Hematopoietic multipotent progenitor cell treated with erythropoietin and hydrocortisone succinate and interleukin-3 and kit ligand, for 4 days (in vitro differentiated cells): ENCODE measurements at regions not wholly inside any gene's neighbourhood (a gene's known extent, or its start where the extent isn't known, plus 50 kb on each side); places are given as distances from the start of the nearest gene placed in this dataset.
"Not testable (repeated sequence)": the region's sequence is repeated elsewhere in the genome, so short reads cannot be mapped to it uniquely, and the experiment has no call there.

ENCODE experiments used
- DNase-seq: peaks from one replicate; pipeline ENCODE4 v3.0.0-alpha.2; 2015

DNA sequence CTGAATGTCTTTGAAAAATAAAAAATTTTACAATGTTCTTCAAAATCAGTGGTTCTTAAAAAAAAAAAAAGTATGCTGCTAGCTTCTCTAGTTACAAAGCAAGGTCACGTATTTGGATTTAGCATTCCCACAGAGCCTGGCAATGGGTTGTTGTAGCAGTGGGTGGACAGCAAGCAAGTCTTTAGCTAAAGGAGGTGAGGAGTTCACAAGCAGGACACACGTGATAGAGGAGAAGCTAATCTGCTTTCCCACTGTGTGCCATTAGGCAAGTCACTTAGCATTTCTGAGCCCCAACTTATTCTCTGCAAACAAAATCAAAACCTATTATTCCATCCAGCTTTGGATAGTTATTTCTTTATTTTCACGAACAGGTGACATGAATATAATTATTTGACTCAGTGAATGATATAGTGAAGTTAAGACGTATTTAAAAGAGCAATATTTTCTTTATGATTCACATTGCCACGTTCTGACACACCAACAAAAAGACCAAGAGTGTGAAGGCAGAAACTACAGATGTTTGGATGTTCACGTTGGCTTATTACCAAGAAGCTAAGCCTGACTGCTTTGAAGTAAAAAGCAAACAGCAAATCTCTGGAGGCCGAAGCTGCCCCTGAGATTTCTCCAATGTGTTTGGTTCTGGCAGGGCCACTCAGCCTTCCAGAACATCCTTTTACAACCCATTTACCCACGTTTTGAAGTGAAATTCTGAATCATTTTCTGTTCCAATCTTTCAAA lies 612.1 kb upstream of the CDH6 start:
- no peak for DNase-seq

DNA sequence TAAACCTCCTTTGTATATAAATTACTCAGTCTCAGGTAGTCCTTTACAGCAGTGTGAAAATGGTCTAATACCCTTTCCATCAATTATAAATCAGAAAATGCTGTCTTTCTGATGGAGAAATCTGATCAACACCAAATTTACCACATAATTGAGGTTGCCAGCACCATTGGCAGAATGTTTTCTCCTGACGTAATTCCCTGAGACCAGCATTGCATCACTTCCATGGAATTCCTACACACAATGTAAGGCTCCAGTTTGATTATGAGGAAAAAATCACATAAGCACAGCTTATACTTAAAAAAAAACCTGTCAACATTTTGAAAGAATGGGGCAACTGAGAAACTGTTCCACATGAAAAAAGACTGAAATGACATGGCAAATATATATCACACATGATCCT lies 618.7 kb upstream of the CDH6 start:
- no peak for DNase-seq

DNA sequence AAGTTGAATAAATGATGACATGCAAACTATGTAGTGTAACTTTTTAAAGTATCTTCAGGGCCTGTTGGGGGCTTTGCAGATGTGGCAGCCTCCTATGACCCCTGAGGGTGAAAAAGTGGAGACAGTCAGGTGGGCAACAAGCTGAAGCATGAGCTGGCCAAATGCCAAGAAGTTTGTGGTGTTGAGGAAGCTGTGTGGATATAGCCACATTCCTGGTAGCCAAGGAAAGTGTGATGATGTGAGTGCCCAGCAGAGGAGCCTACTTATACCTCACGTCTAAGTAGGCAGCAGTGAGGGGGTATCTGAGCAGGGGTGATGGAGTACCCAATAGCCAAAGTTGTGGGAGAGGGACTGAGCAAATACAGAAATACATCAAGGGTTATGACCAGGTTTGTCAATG lies 621.2 kb upstream of the CDH6 start:
- DNase-seq: peak; percentile 3

DNA sequence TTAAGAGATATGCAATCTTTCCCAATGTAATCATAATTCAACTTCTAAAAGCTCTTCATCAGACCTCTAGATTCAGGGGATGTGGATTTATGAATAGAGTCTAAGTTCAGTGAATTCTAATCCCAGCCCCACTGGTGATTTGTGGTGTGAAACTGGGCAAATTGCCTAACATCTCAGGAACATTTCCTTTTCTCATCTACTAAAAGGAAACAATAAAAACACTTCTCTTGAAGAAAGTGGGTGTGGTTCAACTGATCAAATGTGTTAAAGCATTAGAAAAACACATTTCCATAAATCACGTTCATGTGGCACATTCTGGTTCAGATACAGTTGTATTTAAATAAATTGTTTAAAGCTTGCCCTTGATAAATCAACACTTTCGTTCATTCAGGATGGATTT lies 631.7 kb upstream of the CDH6 start:
- no peak for DNase-seq

DNA sequence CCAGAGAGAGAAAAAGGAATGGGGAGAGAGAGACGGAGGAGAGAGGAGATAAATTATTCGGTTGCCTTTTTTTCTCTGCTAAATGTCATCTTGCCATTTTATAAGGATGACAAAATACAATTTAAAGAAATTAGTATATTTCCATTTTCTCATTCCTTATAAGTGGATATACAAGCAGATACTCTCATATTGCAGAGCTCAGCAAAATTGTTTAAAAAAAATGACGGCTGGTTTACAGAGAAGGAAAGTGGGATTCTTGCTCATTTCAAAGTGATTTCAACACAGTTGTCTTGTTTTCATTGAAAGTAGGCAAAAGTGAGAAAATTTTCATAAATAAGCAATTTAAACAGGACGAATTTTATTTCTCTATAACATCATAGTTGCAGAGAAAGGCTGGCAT lies 641.9 kb upstream of the CDH6 start:
- DNase-seq: no peak

DNA sequence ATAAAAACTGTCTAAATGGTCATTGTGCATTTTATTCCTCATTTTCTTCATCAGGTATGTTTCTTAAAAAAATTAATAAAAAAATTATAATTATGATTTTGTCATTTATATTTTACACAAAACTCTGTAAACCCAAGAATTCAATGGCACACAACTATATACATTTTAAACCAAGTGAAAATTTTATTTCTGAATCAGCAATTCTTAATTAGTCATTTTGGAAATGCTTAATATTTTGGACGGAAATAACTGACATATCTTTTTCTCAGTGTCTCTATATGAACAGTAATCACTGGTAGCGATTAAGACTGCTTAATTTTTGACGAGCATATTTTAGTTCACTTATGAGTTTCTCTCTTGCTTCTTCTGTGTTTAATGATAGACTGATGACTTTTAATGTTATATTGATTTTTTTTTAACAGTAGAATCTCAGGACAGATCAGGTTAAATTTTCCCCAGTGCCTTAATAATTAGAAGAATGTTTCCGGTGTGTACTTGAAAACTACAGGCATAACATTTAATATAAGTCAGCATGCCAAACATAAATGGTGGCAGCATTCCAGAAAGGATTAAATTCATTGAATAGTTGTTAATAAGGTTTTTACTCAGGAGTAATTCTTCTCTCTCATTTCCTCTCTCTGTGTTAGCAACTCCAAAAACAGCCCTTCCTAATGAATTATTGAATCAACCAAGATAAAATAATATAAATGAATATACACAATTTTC lies 644.7 kb upstream of the CDH6 start:
- DNase-seq: no peak

DNA sequence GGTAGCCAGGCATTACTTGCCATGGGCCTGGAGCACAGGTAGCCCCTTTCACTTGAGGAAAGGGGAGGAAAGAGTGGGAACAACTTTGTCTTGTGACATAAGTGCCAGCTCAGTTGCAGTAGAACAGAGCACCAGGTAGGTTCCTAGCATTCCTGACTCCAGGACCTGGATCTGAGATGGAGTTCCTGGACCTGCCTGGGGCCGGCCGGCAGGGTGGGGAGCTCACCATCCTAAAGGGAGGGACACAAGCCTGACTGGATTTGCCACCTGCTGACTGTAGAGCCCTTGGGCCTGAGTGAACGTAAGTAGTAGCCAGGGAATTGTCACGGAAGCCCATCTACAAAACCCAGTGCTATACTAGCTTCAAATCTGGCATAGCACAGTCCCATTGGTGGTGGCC lies 653.3 kb upstream of the CDH6 start:
- DNase-seq: no peak

DNA sequence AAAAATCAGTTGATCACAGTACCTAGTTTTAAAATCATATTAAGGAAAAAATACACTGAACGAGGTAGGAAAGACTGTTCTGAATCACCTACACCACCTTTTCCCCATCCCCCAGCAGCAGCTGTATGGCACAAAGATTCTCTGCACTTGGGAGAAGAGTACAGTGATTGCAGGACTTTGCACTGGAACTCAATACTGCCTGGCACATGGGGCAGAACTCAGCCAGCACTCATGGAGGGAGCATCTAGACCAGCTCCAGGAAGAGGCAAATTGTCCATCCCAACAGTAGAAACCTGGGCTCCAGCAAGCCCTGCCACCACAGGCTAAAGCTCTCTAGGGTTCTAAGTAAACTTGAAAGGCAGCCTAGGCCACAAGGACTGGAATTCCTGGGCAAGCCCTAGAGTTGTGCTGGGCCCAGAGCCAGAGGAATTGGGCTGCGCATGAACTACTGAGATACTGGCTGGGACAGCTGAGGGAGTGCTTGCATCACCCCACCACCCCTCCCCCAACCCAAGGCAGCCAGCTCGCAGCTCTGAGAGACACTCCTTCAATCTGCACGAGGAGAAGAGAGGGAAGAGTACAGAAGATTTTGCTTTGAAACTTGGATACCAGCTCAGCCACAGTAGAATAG lies 654.4 kb upstream of the CDH6 start:
- no peak for DNase-seq

DNA sequence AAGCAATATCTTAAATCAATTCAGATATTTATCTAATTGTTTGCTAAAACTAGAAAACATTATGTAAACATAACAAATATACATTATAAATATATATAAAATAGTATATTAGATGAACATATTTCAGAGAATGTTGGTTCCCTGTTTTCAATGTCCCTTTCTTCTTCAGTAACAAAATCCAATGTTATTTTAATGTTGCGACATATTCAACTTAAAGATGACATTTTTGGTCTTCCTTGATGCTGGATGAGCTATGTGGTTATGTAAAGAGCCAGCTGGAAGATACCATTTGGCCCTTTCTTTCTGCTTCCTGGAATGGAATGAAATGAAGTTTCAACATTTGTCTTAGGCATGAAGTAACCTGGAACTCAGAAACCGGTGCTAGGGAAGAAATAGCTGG lies 668.1 kb upstream of the CDH6 start:
- no peak for DNase-seq

DNA sequence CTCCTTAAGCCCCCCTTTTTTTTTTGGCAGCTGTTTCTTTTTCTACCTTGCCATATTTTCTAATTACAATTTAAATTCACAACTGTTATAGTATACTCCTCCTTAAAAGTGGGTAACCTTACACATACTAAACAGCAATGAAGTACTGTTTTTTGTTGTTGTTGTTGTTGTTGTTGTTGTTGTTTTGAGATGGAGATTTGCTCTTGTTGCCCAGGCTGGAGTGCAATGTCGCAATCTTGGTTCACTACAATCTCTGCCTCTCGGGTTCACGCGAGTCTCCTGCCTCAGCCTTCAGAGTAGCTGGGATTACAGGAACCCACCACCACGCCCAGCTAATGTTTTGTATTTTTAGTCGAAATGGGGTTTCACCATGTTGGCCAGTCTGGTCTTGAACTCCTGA lies 669.1 kb upstream of the CDH6 start:
- DNase-seq: no peak

DNA sequence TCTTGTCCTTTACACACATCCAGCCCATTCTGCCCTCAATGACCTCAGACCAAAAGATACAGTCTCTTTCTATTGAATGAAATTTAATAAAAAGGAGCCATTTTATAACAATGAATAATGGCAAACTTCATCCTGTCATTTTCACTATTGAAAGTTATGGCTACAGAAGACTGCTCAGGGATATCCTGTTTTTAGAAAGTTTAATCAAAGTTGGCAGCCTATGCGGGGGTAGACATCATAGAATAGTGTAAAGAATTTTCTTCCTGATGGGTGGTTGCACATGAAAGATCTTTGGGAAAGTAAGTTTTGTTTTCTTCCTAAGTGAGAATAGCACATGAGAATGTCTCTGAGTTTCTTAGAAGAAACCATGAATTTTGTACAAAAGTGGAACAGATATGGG lies 670.4 kb upstream of the CDH6 start:
- DNase-seq: no peak

DNA sequence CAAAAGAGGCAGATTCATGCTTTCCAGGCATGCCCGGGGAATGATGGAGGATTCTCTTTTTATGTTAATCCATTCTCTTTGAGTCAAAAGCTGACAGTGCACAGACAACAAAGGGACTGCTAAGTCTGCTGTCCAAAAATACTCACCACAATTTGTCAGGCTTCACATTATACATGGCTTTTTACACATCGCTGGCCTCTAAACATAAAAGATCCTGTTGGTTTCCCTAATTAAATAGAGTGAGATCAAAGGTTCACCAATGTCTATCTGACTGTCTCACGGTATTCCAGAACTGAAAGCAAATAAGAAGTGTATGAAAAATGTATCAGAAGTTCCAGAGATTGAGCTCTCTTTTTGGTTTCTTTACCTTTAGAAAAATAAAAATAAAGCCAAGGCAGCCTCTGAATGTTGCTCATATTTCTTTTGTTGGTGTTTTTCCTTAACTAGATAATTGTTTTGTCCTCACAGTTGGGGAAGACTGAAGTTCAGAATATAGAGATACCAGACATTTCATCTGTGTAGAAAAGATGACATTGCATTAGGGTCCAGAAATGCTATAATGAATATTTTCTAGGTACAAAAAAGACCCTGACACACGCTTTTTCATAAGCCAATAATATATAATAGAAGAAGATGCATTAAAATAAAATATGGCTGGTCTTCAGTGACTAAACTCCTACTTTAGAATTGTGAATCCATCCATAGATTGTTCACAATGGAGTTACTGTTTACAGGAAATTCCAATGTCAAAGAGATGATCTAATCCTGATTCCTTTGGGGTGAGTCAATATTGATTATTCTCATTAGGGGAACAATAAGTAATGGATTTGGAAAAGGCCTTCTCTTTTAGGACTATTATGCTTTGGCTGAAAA lies 688.2 kb upstream of the CDH6 start:
- no peak for DNase-seq

DNA sequence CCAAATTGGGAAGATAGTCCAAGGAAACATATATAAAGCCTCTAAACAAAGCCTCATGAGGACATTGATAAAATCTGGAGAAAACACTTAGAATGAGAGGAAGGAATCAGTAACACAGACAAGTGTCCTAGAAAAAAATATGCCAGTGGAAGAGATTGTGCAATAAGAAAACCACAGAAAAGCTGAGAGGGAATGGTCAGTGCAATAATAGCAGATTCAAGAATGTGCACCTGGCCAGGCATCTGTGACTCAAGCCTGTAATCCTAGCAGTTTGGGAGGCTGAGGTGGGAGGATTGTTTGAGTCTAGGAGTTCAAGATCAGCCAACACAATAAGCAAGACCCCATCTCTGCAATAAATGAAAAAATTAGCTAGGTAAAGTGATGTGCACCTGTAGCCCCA lies 691.2 kb upstream of the CDH6 start:
- no peak for DNase-seq

DNA sequence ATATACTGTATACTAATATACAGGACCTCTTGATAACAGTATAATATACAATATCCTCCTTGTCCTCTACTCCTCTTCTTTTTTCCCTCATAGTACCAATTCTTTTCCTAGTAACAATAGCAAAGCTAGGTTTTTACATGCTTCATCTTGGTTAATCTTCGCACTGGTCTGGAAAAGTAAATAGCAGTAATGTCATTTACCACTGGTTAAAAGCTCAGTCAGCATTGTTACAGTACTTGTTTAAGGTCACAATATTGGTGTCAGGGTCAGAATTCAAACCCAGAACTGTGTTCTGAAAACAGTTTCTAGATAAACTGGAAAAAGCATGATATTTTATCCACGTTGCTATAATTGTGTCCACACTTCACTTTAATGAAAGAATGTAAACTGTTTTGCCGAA lies 692.4 kb upstream of the CDH6 start:
- DNase-seq: no peak

DNA sequence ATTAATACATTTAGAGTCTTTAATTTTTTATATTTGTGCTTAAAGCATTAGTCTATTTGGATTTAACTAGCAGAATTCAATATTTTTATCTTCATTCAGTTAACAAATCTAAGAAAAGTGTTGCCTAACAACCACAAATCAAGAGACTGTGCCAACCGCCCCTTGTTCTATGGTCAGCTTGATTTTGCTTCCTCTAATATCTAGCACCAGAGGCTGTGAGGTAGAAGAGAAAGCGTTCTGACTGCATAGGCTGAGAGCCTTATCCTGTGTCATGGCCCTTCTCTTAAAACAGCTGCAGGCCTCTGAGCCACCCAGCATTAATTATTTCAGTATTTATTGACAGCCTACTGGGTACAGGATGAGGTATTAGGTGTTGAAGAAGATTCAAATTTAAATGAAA lies 693.0 kb upstream of the CDH6 start:
- no peak for DNase-seq

DNA sequence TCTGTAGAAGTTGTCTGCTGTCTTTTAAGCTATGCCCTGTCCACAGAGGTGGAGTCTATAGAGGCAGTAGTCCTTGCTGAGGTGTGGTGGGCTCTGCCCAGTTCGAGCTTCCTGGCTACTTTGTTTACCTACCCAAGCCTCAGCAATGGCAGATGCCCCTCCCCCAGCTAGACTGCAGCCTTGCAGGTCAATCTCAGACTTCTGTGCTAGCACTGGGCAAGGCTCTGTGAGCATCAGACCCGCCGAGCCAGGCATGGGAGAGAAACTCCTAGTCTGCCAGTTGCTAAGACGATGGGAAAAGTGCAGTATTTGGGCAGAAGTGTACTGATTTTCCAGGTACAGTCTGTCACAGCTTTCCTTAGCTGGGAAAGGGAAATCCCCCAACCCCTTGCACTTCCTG lies 694.1 kb upstream of the CDH6 start:
- DNase-seq: no peak

DNA sequence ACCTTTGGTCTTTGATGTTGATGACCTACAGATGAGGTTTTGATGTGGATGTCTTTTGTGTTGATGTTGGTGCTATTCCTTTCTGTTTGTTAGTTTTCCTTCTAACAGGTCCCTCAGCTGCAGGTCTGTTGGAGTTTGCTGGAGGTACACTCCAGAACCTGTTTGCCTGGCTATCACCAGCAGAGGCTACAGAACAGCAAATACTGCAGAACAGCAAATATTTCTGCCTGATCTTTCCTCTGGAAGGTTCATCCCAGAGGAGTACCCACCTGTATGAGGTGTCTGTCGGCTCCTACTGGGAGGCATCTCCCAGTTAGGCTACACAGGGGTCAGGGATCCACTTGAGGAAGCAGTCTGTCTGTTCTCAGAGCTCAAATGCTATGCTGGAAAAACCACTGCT lies 694.5 kb upstream of the CDH6 start:
- no peak for DNase-seq

DNA sequence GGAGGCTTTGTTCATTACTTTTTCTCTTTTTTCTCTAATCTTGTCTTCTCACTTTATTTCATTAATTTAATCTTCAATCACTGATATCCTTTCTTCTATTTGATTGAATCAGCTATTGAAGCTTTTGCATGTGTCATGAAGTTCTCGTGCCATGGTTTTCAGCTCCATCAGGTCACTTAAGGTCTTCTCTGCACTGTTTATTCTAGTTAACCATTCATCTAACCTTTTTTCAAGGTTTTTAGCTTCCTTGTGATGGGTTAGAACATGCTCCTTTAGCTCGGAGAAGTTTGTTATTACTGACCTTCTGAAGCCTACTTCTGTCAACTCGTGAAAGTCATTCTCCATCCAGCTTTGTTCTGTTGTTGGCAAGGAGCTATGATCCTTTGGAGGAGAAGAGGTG lies 695.0 kb upstream of the CDH6 start:
- not testable (repeated sequence) for DNase-seq

DNA sequence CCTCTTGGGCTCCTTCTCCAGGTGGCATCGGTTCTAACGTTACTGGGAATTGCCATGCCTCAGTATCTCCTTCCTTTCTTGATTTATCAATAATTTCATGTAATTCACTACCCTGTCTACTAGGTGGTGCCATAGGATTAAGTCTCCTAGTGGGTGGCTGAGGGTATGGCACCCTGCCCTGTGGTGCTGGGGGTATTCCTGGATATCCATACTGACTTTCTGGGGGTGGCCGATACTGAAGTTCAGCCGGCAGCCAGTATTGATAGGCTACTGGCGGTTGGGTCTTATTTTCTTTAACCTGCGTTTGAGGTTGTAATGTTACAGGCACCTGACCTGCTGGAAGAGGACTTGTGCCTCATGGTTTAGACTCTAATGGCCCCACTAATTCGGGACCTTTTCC lies 699.4 kb upstream of the CDH6 start:
- not testable (repeated sequence) for DNase-seq

DNA sequence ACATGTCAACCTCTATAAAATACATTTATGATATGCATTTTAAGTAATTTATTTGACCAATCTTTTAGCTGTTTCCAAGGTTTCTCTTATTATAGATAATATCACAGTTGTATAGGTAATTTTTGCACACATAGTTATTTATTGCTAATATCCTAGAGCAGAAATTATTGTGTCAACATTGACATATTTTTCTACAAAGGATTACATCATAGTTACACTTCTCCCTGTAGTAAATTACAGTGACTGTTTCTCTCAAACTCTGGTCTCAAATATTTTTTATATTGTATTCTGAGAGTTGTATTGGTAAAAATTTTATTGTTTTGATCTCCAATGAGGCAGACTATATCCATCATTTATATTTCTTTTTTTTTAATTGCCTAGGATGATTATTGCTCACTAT lies 714.4 kb upstream of the CDH6 start:
- no peak for DNase-seq

DNA sequence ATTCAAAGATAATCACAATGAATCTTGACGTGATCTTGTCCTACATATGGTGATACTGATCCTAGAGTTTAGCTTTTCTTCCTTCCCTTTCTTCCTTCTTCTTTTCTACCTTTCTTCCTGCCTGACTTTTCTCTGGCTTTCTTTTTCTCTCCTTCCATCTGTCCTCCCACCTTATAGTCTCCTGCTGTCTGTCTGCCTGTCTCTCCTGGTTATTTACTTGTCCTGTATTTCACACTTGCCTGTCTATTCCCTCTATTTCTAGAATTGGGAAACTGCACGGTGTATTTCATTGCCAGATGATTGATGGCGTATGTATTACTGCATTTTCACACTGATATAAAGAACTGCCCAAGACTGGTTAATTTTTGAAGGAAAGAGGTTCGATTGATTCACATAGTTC lies 718.1 kb upstream of the CDH6 start:
- DNase-seq: no peak

DNA sequence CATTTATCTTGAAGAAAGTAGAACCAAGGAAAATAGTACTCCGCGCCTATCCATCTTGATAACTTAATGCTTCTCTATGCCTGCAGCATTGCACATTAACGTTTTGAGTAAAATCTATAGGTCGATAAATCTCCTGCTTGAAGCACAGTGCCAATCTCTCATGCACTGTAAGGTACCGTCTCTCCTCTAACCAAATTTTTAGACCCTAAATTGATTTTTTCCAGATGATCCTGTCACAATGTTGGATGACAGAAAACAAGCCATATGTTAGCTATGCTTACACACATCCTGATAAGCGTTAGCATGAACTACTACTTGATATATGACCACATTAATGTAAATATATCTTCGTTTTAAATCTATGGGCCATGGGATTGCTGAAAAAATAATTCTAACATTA lies 723.8 kb upstream of the CDH6 start:
- DNase-seq: no peak

DNA sequence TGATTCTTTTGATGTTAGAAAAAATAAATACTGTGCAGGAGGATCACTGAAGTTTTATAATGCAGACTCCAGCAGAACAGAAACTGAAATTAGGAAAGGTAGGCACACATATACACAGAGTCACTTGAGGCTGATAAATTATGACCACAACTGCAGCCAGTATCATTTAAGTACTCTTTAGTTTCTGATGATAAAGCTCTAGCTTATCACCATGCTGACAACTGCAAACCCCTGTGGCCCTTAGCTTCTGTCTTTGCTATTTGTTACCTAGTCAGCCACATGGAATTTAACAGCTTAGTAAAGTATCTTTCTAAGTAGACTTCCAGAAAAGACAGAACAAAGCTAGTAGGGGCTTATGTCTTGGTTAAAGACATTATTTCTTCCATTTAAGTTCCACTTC lies 734.8 kb upstream of the CDH6 start:
- no peak for DNase-seq
